Right lobe of liver (tissue), 6 donors: ENCODE measurements at regions not wholly inside any gene's neighbourhood (a gene's known extent, or its start where the extent isn't known, plus 50 kb on each side); places are given as distances from the start of the nearest gene placed in this dataset.

ENCODE experiments used
- ATAC-seq, 4 donors: fragments of 200-7000 bp; cut with Tn5 transposase; one replicate each; pipeline ENCODE4 v1.9.1; 2020; ENCODE audit warnings: mild to moderate bottlenecking in 4 of 4, moderate library complexity in 4 of 4
- DNase-seq, 3 donors: peaks; one replicate each; pipeline ENCODE4 v3.0.0-alpha.2; 2020
- H3K27ac ChIP-seq, 3 donors: fragments of 200-600 bp; one replicate each; pipeline ENCODE4 v1.8.0; 2022
- H3K27me3 ChIP-seq, 2 donors: fragments of 200-600 bp; one replicate each; pipeline ENCODE4 v1.8.0; 2022
- H3K36me3 ChIP-seq, 4 donors: fragments of 200-600 bp; sonication (generic) in 1 of 4; one replicate each; pipeline versions ENCODE4 v1.5.1 to v1.8.0; 2017 to 2022; ENCODE audit warnings: control low read depth in 1 of 4
- H3K4me1 ChIP-seq, 4 donors: fragments of 200-600 bp; sonication (generic) in 1 of 4; one replicate each; pipeline versions ENCODE4 v1.5.1 to v1.8.0; 2017 to 2022; ENCODE audit warnings: control low read depth in 1 of 4
- H3K4me3 ChIP-seq, 3 donors: fragments of 200-600 bp; one replicate each; pipeline ENCODE4 v1.8.0; 2022
- H3K9me3 ChIP-seq, 4 donors: fragments of 200-600 bp; sonication (generic) in 1 of 4; one replicate each; pipeline versions ENCODE4 v1.5.1 to v1.8.0; 2017 to 2022; ENCODE audit warnings: control low read depth in 1 of 4
- POLR2A ChIP-seq: fragments of 450-650 bp; IDR thresholded peaks from one replicate; pipeline ENCODE4 v1.6.1; 2017; ENCODE audit warnings: antibody characterized with exemption, mild to moderate bottlenecking
- WGBS: methylation state at CpG from one replicate; pipeline ENCODE4 v1.1.6; 2018; ENCODE audit warnings: low coverage, low lambda C conversion rate; ENCODE audit not compliant: insufficient coverage; ENCODE audit errors: missing lambda C conversion rate; 5-methylcytosine and 5-hydroxymethylcytosine counted together
- intact Hi-C, 2 donors: fragments of 100-400 bp; cut with DNase I; formaldehyde crosslinking; loops; one replicate each; pipeline versions ENCODE4 v1.11.2 to v1.14.1; 2022
- TF ChIP-seq, protein P1 (sequence below), 4 donors: fragments of 200-600 bp in 3 of 4; fragments of 450-650 bp in 1 of 4; IDR thresholded peaks; one replicate each; pipeline versions ENCODE4 v1.5.1 to v1.8.0; 2016 to 2022; ENCODE audit warnings: antibody characterized with exemption in 4 of 4, mild to moderate bottlenecking in 2 of 4
- donor health status: DM: no; HTN: yes; CAD: no.
- donor health status: DM: no; HTN: no; CAD: no.
- donor health status: DM: no; HTN: no; CAD: no.
- donor health status: DM: no; HTN: yes; CAD: no.
- donor health status: DM: no; HTN: yes; CAD: no.

DNA sequence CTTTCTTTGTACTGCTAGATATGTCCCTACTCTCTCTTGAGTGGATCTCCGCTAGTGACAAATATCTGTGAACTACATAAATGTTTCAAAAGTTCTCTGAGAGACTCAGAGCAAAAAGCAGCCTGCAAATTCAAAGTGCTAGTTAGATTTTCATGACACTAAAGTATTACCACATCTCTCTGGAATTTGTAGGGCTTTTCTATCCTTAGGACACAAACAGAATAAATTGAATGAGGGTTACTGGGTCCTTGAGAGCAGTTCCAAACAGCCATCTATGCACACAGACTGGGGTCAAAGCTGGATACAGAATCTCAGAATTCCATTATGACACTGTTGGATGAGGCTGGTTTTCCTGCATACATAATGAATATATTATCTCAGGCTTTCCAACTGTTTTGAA, 953.2 kb downstream of the DIAPH3 start:
- H3K27me3 ChIP-seq: no peaks in the 10 kb centered on the region
- no peaks in the 10 kb centered on the region for H3K9me3 ChIP-seq
- intact Hi-C loops: no loop called here
- H3K4me1 ChIP-seq: no peaks in the 10 kb centered on the region
- ATAC-seq (no peak), DNase-seq (no peak)
- TF ChIP-seq, protein P1, sequence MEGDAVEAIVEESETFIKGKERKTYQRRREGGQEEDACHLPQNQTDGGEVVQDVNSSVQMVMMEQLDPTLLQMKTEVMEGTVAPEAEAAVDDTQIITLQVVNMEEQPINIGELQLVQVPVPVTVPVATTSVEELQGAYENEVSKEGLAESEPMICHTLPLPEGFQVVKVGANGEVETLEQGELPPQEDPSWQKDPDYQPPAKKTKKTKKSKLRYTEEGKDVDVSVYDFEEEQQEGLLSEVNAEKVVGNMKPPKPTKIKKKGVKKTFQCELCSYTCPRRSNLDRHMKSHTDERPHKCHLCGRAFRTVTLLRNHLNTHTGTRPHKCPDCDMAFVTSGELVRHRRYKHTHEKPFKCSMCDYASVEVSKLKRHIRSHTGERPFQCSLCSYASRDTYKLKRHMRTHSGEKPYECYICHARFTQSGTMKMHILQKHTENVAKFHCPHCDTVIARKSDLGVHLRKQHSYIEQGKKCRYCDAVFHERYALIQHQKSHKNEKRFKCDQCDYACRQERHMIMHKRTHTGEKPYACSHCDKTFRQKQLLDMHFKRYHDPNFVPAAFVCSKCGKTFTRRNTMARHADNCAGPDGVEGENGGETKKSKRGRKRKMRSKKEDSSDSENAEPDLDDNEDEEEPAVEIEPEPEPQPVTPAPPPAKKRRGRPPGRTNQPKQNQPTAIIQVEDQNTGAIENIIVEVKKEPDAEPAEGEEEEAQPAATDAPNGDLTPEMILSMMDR (IDR thresholded peaks at IDR 0.05): no peak
- TF ChIP-seq POLR2A: no peak
- no peak overlapping the region for H3K4me3 ChIP-seq
- H3K36me3 ChIP-seq: no peaks in the 10 kb centered on the region
- H3K27ac ChIP-seq: no peak overlapping the region
- WGBS: 29% methylated on average over 1 of the region's 1 CpG

DNA sequence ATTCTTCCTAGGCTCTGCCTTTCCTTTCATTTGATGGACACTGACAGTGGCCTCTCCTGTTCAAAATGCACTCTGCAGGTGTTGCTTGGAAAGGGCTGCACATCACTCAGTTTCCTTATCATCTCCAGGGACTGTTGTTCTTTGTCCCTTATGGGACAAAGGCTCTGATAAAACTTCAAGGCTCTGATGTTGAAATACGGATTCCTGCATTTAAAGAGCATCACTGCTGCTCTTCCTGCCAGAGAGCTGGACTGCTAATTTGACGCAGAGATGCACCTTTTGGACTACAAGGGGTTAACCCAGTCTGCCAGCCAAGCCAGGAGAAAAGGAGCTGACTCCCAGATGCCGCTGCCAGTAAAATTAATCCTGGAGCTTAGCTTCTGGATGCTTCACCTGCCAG, 952.1 kb downstream of the DIAPH3 start:
- H3K4me1 ChIP-seq: no peaks in the 10 kb centered on the region
- DNase-seq (no peak), ATAC-seq (no peak)
- intact Hi-C loops: no loop called here
- H3K9me3 ChIP-seq: no peaks in the 10 kb centered on the region
- H3K27ac ChIP-seq: no peak overlapping the region
- H3K27me3 ChIP-seq: no peaks in the 10 kb centered on the region
- no peak overlapping the region for H3K4me3 ChIP-seq
- H3K36me3 ChIP-seq: no peaks in the 10 kb centered on the region
- 37% methylated on average over 3 of the region's 3 CpGs for WGBS
- TF ChIP-seq POLR2A: no peak
- TF ChIP-seq, protein P1 (IDR thresholded peaks at IDR 0.05): no peak

GRCh38 chr13:59229401-59229800, 934.3 kb downstream of the DIAPH3 start:
- TF ChIP-seq, protein P1 (IDR thresholded peaks at IDR 0.05): no peak
- no peak for TF ChIP-seq POLR2A
- H3K27ac ChIP-seq: no peak overlapping the region
- no peaks in the 10 kb centered on the region for H3K4me1 ChIP-seq
- intact Hi-C loops: no loop called here
- ATAC-seq (no peak), DNase-seq (no peak)
- H3K36me3 ChIP-seq: no peaks in the 10 kb centered on the region
- H3K9me3 ChIP-seq: no peaks in the 10 kb centered on the region
- 49% methylated on average over 3 of the region's 3 CpGs for WGBS
- no peak overlapping the region for H3K4me3 ChIP-seq
- H3K27me3 ChIP-seq: no peaks in the 10 kb centered on the region

DNA sequence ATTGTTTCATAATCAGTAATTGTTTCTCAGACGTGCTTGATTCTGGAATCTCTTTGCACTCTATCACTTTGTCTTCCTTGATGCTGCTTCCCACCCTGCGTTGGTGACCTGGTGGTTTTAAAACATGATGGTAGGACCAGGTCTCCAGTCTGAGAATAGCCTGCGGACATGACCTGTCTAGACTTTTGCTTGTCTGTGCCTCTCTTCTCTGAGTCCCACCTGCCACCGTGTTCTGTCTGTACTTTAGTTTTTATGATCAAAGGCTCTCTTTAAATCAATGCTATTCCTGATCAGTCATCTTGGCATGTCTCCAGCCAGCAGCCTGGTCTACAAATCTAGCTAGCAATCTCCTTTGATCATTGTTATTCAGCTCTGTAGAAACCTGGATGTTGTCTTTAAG, 933.9 kb downstream of the DIAPH3 start:
- Histone ChIP-seq H3K4me1 (no peaks in the 10 kb centered on the region), H3K9me3 (no peaks in the 10 kb centered on the region), H3K4me3 (no peak overlapping the region), H3K27me3 (no peaks in the 10 kb centered on the region), H3K27ac (no peak overlapping the region), H3K36me3 (no peaks in the 10 kb centered on the region)
- no peak for DNase-seq
- TF ChIP-seq POLR2A: no peak
- TF ChIP-seq, protein P1 (IDR thresholded peaks at IDR 0.05): no peak
- intact Hi-C loops: no loop called here
- WGBS: 50% methylated on average over 4 of the region's 4 CpGs
- no peak for ATAC-seq
